SK-N-SH (cell line): ENCODE measurements at regions not wholly inside any gene's neighbourhood (a gene's known extent, or its start where the extent isn't known, plus 50 kb on each side); places are given as distances from the start of the nearest gene placed in this dataset.

Experiments used
- CTCF ChIA-PET: fragments of 300-600, 350-600 bp; formaldehyde crosslinking; extraction: SDS; loops from one replicate; lab custom pipeline; 2021; lab: Yijun Ruan, JAX
- POLR2A ChIA-PET: fragments of 350-600 bp; sonication (Branson Sonifier 250); formaldehyde crosslinking; extraction: SDS; loops from one replicate; lab custom pipeline; 2020; ENCODE audit warnings: antibody characterized with exemption, inconsistent platforms; lab: Yijun Ruan, JAX
- DNase-seq: peaks from one replicate; pipeline ENCODE4 v3.0.0; 2012
- H2AFZ ChIP-seq: fragments of 200-600 bp; sonication (generic); 2 replicates; pipeline ENCODE4 v1.8.1; 2016; ENCODE audit warnings: antibody characterized with exemption, mild to moderate bottlenecking, low read depth
- H3F3A ChIP-seq: fragments of 200-600 bp; sonication (generic); replicated peaks from 2 replicates; pipeline ENCODE3; 2016; ENCODE audit warnings: antibody characterized with exemption, mild to moderate bottlenecking; ENCODE audit not compliant: insufficient read depth
- H3K27ac ChIP-seq, 2 experiments: fragments of 200-500 bp in 1 of 2; fragments of 200-600 bp in 1 of 2; sonication (Bioruptor generic) in 1 of 2; sonication (generic), shearing (Covaris generic) in 1 of 2; 2 replicates each; pipeline versions ENCODE4 v1.5.1 to v1.6.1; 2014 to 2016; ENCODE audit warnings: low read depth in 2 of 2, inconsistent platforms in 1 of 2, low read length in 1 of 2, mild to moderate bottlenecking in 1 of 2, mixed read lengths in 1 of 2
- H3K27me3 ChIP-seq: fragments of 200-600 bp; sonication (generic), shearing (Covaris generic); 2 replicates; pipeline ENCODE4 v1.6.1; 2016; ENCODE audit warnings: mixed run types; ENCODE audit not compliant: insufficient read depth
- H3K36me3 ChIP-seq, 2 experiments: fragments of 200-500 bp in 1 of 2; fragments of 200-600 bp in 1 of 2; sonication (Bioruptor generic) in 1 of 2; sonication (generic) in 1 of 2; replicated peaks in 1 of 2; 2 replicates each; pipeline versions ENCODE3 to v1.5.1; 2014 to 2016; ENCODE audit warnings: low read length in 1 of 2, mild to moderate bottlenecking in 1 of 2; ENCODE audit not compliant: insufficient read depth in 2 of 2, control insufficient read depth in 1 of 2
- H3K4me1 ChIP-seq, 2 experiments: fragments of 200-500 bp in 1 of 2; fragments of 200-600 bp in 1 of 2; sonication (Bioruptor generic) in 1 of 2; sonication (generic), shearing (Covaris generic) in 1 of 2; 2 replicates each; pipeline versions ENCODE4 v1.5.1 to v1.6.1; 2014 to 2016; ENCODE audit warnings: low read depth in 1 of 2, low read length in 1 of 2, mixed run types in 1 of 2; ENCODE audit not compliant: insufficient read depth in 2 of 2, control insufficient read depth in 1 of 2
- H3K4me2 ChIP-seq: fragments of 200-600 bp; sonication (generic), shearing (Covaris generic); 2 replicates; pipeline ENCODE4 v1.6.1; 2017; ENCODE audit warnings: mixed run types
- H3K4me3 ChIP-seq, 2 experiments: fragments of 200-500 bp in 1 of 2; fragments of 200-600 bp in 1 of 2; sonication (Bioruptor generic) in 1 of 2; sonication (generic), shearing (Covaris generic) in 1 of 2; 2 replicates each; pipeline versions ENCODE4 v1.5.1 to v1.8.1; 2014 to 2016; ENCODE audit warnings: low read depth in 2 of 2, inconsistent platforms in 1 of 2, low read length in 1 of 2, mild to moderate bottlenecking in 1 of 2, mixed read lengths in 1 of 2, moderate library complexity in 1 of 2
- H3K79me2 ChIP-seq: fragments of 200-600 bp; sonication (generic); 2 replicates; pipeline ENCODE4 v1.8.1; 2017; ENCODE audit warnings: mild to moderate bottlenecking; ENCODE audit not compliant: insufficient read depth
- H3K9ac ChIP-seq: fragments of 200-600 bp; sonication (generic); 2 replicates; pipeline ENCODE4 v1.6.1; 2017; ENCODE audit warnings: mixed run types
- H3K9me2 ChIP-seq: fragments of 200-600 bp; sonication (generic); 2 replicates; pipeline ENCODE4 v1.6.1; 2017; ENCODE audit warnings: mixed run types
- H3K9me3 ChIP-seq: fragments of 200-600 bp; sonication (generic); 2 replicates; pipeline ENCODE4 v1.6.1; 2017; ENCODE audit warnings: mixed run types, mild to moderate bottlenecking, moderate library complexity
- H4K20me1 ChIP-seq: fragments of 200-600 bp; sonication (generic); 2 replicates; pipeline ENCODE4 v1.6.1; 2017; ENCODE audit warnings: mild to moderate bottlenecking, mixed run types; ENCODE audit not compliant: insufficient read depth
- CHD2 ChIP-seq: fragments of 150-350 bp; IDR thresholded peaks from 2 replicates; pipeline ENCODE4 v1.6.1; 2018; ENCODE audit warnings: low read length; ENCODE audit not compliant: partially characterized antibody
- ELF1 ChIP-seq: IDR thresholded peaks from 2 replicates; pipeline ENCODE4 v1.4.0; 2012
- EZH2phosphoT487 ChIP-seq: fragments of 200-600 bp; sonication (generic); IDR thresholded peaks from 2 replicates; pipeline ENCODE4 v1.6.1; 2017; ENCODE audit warnings: low read depth, mixed run types, mild to moderate bottlenecking, antibody characterized with exemption, moderate library complexity, borderline replicate concordance
- FOSL2 ChIP-seq: IDR thresholded peaks from 2 replicates; pipeline ENCODE4 v1.4.0; 2012; ENCODE audit warnings: low read depth, mild to moderate bottlenecking, moderate library complexity, borderline replicate concordance
- FOXJ3 ChIP-seq: sonication (generic); formaldehyde crosslinking; IDR thresholded peaks from 2 replicates; pipeline ENCODE4 v1.5.1; 2020; ENCODE audit warnings: mild to moderate bottlenecking, missing genetic modification reagents
- FOXM1 ChIP-seq: IDR thresholded peaks from 2 replicates; pipeline ENCODE4 v1.4.0; 2012; ENCODE audit warnings: low read depth, mild to moderate bottlenecking
- GABPA ChIP-seq: IDR thresholded peaks from 2 replicates; pipeline ENCODE4 v1.4.0; 2012; ENCODE audit warnings: low read depth, mild to moderate bottlenecking
- GATA2 ChIP-seq: sonication (generic); formaldehyde crosslinking; IDR thresholded peaks from 2 replicates; pipeline ENCODE4 v1.5.0; 2020; ENCODE audit warnings: mild to moderate bottlenecking, missing genetic modification reagents
- JUND ChIP-seq: IDR thresholded peaks from 2 replicates; pipeline ENCODE4 v1.4.0; 2012
- MEF2A ChIP-seq: IDR thresholded peaks from 2 replicates; pipeline ENCODE4 v1.4.0; 2012; ENCODE audit warnings: low read depth, borderline replicate concordance
- MXI1 ChIP-seq: IDR thresholded peaks from 2 replicates; pipeline ENCODE4 v1.6.1; 2012; ENCODE audit warnings: mild to moderate bottlenecking, low read depth, low read length, improper control_type of control experiment
- NFIC ChIP-seq: IDR thresholded peaks from 2 replicates; pipeline ENCODE4 v1.4.0; 2012; ENCODE audit warnings: borderline replicate concordance
- NRF1 ChIP-seq: IDR thresholded peaks from 2 replicates; pipeline ENCODE4 v1.6.1; 2012; ENCODE audit warnings: low read depth, mild to moderate bottlenecking, low read length
- POLR2AphosphoS5 ChIP-seq: IDR thresholded peaks from 2 replicates; pipeline ENCODE4 v1.6.1; 2012; ENCODE audit warnings: low read depth, low read length
- RAD21 ChIP-seq: IDR thresholded peaks from 2 replicates; pipeline ENCODE4 v1.6.1; 2012; ENCODE audit warnings: mild to moderate bottlenecking, low read length
- RFX5 ChIP-seq: IDR thresholded peaks from 2 replicates; pipeline ENCODE4 v1.6.1; 2012; ENCODE audit warnings: mild to moderate bottlenecking, improper control_type of control experiment, low read length
- SMC3 ChIP-seq: IDR thresholded peaks from 2 replicates; pipeline ENCODE4 v1.6.1; 2012; ENCODE audit warnings: low read depth, low read length, improper control_type of control experiment
- TAF1 ChIP-seq: IDR thresholded peaks from 2 replicates; pipeline ENCODE4 v1.6.1; 2012; ENCODE audit warnings: low read depth, mild to moderate bottlenecking, low read length, moderate library complexity, borderline replicate concordance
- TEAD4 ChIP-seq: IDR thresholded peaks from 2 replicates; pipeline ENCODE4 v1.4.0; 2012; ENCODE audit warnings: mild to moderate bottlenecking, borderline replicate concordance; ENCODE audit not compliant: insufficient read depth
- YY1 ChIP-seq: IDR thresholded peaks from 2 replicates; pipeline ENCODE4 v1.4.0; 2012; ENCODE audit warnings: low read depth, mild to moderate bottlenecking
- WGBS: methylation state at CpG from one replicate; pipeline ENCODE4 v1.1.6; 2017; ENCODE audit warnings: low lambda C conversion rate; 5-methylcytosine and 5-hydroxymethylcytosine counted together
- TF ChIP-seq, protein P1 (sequence below): IDR thresholded peaks from 2 replicates; pipeline ENCODE4 v1.4.0; 2012; ENCODE audit warnings: low read depth, borderline replicate concordance
- TF ChIP-seq, protein P2 (sequence below): IDR thresholded peaks from 2 replicates; pipeline ENCODE4; 2012
- TF ChIP-seq, protein P3 (sequence below): IDR thresholded peaks from 2 replicates; pipeline ENCODE4 v1.4.0; 2012; ENCODE audit warnings: low read depth
- TF ChIP-seq, protein P4 (sequence below): fragments of 200-600 bp; sonication (generic); IDR thresholded peaks from 2 replicates; pipeline ENCODE4 v1.6.1; 2017; ENCODE audit warnings: antibody characterized with exemption, mild to moderate bottlenecking, moderate library complexity

DNA sequence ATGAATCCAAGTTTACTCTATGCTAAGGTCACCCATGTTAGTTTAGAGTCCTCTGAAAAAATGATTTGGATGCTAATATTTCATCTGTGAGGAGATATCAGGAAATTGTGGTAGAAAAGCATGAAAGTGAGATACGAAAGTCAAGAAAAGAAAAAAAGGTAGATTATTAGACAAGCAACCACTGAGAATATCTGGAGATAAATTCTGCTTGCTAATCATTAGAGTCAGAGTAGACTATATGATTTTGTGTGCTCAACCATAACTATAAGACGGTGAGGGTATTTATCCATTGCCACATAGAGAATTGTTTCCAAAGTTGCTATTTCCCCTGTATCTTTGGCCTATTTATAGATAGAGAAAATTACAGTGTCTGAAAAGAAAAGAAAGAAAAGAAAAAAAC lies 706.7 kb downstream of the SLITRK5 start:
- CTCF ChIA-PET = no interaction called here
- no peak for DNase-seq
- whole genome bisulfite sequencing = 35% methylated on average over 2 of the region's 2 CpGs

DNA sequence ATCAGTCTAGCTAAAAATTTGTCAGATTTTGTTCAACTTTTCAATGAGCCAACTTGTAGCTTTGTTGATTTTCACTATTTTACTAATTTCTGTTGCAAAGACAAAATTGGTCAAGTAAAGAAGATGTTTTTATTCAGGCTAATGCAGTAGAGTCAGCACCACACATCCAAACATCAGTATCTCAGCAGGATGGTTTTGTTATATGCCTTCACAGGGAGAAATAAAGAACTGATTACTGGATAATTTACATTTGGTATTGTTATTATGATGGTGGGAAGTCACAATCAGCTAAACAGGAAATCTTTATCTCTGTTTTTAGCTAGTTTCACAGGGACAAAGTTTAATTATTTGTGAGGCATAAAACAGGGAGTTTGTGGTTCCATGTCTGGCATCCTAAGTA lies 713.4 kb downstream of the SLITRK5 start:
- no peaks in the 10 kb centered on the region for H3F3A ChIP-seq
- H3K4me3 ChIP-seq = no peak overlapping the region
- H3K4me1 ChIP-seq = no peaks in the 10 kb centered on the region
- no peaks in the 10 kb centered on the region for H4K20me1 ChIP-seq
- no peaks in the 10 kb centered on the region for H3K9me2 ChIP-seq
- no peaks in the 10 kb centered on the region for H3K79me2 ChIP-seq
- no peak overlapping the region for H3K4me2 ChIP-seq
- no peaks in the 10 kb centered on the region; the same call in none of the 2 replicates for H3K9me3 ChIP-seq
- H3K36me3 ChIP-seq = no peaks in the 10 kb centered on the region
- DNase-seq = no peak
- no peak overlapping the region for H3K9ac ChIP-seq
- POLR2A ChIA-PET = no interaction called here
- H2AFZ ChIP-seq = no peak overlapping the region
- H3K27me3 ChIP-seq = no peaks in the 10 kb centered on the region
- H3K27ac ChIP-seq = no peak overlapping the region
- CTCF ChIA-PET = no interaction called here
- TF ChIP-seq NRF1 (no peak), NFIC (no peak), GATA2 (no peak), CHD2 (no peak), FOSL2 (no peak), TAF1 (no peak), MXI1 (no peak), POLR2AphosphoS5 (no peak)
- TF ChIP-seq, protein P1, sequence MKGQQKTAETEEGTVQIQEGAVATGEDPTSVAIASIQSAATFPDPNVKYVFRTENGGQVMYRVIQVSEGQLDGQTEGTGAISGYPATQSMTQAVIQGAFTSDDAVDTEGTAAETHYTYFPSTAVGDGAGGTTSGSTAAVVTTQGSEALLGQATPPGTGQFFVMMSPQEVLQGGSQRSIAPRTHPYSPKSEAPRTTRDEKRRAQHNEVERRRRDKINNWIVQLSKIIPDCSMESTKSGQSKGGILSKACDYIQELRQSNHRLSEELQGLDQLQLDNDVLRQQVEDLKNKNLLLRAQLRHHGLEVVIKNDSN = no peak
- TF ChIP-seq, protein P2, sequence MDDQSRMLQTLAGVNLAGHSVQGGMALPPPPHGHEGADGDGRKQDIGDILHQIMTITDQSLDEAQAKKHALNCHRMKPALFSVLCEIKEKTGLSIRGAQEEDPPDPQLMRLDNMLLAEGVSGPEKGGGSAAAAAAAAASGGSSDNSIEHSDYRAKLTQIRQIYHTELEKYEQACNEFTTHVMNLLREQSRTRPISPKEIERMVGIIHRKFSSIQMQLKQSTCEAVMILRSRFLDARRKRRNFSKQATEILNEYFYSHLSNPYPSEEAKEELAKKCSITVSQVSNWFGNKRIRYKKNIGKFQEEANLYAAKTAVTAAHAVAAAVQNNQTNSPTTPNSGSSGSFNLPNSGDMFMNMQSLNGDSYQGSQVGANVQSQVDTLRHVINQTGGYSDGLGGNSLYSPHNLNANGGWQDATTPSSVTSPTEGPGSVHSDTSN = no peak

More for the DNA sequence above, 706.7 kb downstream of the SLITRK5 start:
- H3K4me3 ChIP-seq = no peak overlapping the region
- no peaks in the 10 kb centered on the region for H3K36me3 ChIP-seq
- no peaks in the 10 kb centered on the region for H3K4me1 ChIP-seq
- no peaks in the 10 kb centered on the region; the same call in 1 of the 2 replicates for H3K9me3 ChIP-seq
- H4K20me1 ChIP-seq = no peaks in the 10 kb centered on the region
- H3K9me2 ChIP-seq = no peaks in the 10 kb centered on the region
- H3K27ac ChIP-seq = no peak overlapping the region
- no peak for TF ChIP-seq MEF2A
- no peak for TF ChIP-seq RFX5
- no peak for TF ChIP-seq RAD21
- no peak for TF ChIP-seq POLR2AphosphoS5
- no peak for TF ChIP-seq TEAD4
- TF ChIP-seq GATA2 = no peak
- TF ChIP-seq, protein P3, sequence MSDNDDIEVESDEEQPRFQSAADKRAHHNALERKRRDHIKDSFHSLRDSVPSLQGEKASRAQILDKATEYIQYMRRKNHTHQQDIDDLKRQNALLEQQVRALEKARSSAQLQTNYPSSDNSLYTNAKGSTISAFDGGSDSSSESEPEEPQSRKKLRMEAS = no peak
- TF ChIP-seq EZH2phosphoT487 = no peak
- no peak for TF ChIP-seq GABPA
- TF ChIP-seq NFIC = no peak
- TF ChIP-seq ELF1 = no peak
- TF ChIP-seq, protein P1 = no peak
- TF ChIP-seq, protein P4, sequence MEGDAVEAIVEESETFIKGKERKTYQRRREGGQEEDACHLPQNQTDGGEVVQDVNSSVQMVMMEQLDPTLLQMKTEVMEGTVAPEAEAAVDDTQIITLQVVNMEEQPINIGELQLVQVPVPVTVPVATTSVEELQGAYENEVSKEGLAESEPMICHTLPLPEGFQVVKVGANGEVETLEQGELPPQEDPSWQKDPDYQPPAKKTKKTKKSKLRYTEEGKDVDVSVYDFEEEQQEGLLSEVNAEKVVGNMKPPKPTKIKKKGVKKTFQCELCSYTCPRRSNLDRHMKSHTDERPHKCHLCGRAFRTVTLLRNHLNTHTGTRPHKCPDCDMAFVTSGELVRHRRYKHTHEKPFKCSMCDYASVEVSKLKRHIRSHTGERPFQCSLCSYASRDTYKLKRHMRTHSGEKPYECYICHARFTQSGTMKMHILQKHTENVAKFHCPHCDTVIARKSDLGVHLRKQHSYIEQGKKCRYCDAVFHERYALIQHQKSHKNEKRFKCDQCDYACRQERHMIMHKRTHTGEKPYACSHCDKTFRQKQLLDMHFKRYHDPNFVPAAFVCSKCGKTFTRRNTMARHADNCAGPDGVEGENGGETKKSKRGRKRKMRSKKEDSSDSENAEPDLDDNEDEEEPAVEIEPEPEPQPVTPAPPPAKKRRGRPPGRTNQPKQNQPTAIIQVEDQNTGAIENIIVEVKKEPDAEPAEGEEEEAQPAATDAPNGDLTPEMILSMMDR = no peak
- TF ChIP-seq FOXJ3 (CRISPR knock-in tag) = no peak
- no peak for TF ChIP-seq JUND
- TF ChIP-seq SMC3 = no peak
- TF ChIP-seq YY1 = no peak
- TF ChIP-seq FOXM1 = no peak
- TF ChIP-seq MXI1 = no peak
- no peak overlapping the region for H2AFZ ChIP-seq
- H3K27me3 ChIP-seq = no peaks in the 10 kb centered on the region
- no peaks in the 10 kb centered on the region for H3K79me2 ChIP-seq
- POLR2A ChIA-PET = no interaction called here
- no peaks in the 10 kb centered on the region for H3F3A ChIP-seq
- H3K9ac ChIP-seq = no peak overlapping the region
- H3K4me2 ChIP-seq = no peak overlapping the region
